HG03175 (cell line): ENCODE measurements at regions not wholly inside any gene's neighbourhood (a gene's known extent, or its start where the extent isn't known, plus 50 kb on each side); places are given as distances from the start of the nearest gene placed in this dataset.

Experiments used
- ATAC-seq: cut with Tn5 transposase; IDR thresholded peaks from one replicate; pipeline ENCODE4 v1.9.1; 2021; ENCODE audit warnings: mild to moderate bottlenecking, moderate library complexity; ENCODE audit not compliant: unreplicated experiment

DNA sequence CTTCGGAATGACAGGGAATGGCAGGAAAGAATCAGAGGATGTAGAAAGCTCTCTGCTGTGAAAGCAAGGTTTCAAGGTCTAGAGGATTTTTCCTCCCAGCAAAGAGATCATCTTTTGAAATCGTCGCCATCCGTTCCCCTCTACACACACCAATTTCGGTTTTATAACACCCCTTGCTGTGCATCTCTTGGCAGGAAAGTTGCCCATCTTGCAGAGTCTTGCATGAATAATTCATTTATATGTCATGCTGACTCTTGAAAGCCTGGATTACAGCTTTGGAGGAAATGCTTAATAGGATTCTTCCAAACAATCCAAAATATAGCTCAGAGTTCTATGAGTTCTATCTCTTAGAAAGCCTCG, 262.7 kb downstream of the CHL1 start:
- no peak for ATAC-seq

DNA sequence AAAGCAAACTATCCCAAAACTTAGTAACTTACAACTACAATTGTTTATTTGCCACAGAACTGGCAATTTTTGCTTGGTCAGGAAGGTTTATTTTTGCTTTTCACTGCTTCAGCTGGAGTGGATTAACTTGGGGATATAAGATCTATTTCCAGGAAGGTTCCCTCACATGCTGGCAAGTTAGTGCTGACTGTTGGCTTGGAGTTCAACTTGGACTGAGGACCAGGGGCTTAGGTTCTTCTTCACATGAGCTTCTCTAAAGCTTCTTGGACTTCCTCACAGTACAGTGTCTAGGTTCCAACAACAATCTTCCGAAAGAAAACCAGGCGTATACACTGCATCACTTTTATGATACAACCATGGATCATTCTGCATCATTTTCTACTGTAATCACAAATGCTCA, 264.4 kb downstream of the CHL1 start:
- no peak for ATAC-seq

DNA sequence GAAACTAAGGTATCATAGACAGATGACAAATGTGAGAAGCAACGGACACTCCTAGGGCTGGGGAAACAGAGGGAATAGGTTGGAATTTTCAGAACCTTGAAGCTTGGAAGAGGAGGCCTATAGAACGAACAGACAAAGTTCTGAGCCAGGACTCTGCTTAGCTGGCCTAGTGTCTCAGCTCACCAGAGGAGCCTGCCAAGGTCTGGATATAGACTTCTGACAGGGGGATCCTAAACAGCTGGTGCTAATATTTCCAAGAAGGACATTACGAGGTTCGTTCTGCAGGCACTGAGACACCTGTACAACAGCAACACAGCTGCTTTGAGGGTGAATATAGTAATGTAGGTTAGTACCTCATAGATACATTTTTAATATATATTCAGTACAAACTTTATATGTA, 266.3 kb downstream of the CHL1 start:
- no peak for ATAC-seq

DNA sequence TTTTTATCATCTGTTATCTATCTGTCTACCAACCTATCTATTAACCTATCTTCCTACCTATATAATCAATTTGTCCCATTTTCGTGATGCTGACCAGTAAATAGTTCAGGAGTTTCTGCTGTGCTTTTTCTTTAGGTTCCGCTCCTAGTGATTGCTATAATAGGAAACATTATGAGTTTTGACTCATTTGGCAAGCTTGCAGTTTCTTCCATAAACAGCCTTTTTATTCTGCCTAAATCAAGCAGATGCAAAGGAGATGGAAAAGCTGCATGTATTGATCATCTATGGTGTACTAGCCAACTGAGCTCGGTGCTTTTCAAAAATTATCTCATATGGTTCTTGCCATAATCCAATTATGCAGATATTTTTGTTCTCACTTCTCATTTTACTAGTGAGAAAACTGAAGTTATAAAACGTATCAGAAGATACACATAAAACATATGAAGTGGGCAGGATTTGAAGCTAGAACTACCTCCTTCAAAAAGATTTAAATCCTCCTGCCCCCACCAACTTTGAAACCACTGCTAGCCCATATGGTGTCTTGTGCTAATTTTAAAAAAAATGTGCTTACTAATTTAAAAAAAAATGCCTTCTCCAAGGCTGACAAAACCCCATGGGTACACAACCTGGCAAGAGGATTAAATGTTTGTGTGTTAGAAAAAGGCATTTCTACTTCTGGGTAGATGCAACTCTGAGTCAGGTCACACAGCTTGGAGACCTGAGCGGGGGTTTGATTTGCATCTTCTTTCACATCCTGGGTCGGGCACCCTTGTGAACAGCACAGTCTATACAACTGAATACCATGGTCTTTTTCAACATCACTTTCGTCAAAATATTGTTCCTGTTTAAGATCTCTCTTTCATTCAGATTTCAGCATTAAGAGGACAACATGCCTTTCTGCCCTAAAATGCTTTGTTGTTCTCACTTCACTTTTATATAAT, 267.0 kb downstream of the CHL1 start:
- ATAC-seq: peak; percentile 97

DNA sequence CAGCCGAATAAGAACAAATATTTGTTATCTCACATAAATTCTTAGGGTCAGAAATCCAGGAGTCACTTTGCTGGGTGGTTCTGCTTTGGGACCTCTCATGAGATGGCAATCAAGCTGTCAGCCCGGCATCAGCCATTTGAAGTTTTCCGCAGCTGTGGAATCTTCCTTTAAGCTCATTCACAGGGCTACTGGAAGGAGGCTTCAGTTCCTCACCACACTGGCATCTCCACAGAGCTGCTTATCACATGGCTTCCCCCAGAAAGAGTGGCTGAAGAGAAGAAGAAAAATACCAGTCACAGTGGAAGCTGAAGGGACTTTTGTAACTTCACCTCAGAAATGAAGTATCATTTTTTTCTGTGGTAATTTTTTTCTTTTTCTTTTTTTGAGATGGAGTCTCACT, 267.7 kb downstream of the CHL1 start:
- ATAC-seq: peak; percentile 26

DNA sequence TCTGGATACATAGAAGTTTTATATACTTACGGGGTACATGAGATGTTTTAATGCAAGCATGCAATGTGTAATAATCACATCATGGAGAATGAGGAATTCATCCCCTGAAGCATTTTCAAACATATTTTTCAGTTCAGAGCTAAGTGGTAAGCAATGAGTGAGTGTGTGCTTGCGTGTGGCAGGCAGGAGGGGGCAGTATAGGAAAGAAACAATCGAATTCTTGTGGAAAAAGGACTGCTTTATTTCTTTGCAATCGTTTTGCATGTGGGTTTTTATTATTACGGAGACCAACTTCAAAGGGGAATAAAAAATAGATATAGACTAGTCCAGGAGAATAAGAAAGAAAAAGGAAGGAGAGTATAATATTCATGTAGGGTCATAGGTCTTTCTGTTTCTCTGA, 271.6 kb downstream of the CHL1 start:
- ATAC-seq: peak; percentile 35

DNA sequence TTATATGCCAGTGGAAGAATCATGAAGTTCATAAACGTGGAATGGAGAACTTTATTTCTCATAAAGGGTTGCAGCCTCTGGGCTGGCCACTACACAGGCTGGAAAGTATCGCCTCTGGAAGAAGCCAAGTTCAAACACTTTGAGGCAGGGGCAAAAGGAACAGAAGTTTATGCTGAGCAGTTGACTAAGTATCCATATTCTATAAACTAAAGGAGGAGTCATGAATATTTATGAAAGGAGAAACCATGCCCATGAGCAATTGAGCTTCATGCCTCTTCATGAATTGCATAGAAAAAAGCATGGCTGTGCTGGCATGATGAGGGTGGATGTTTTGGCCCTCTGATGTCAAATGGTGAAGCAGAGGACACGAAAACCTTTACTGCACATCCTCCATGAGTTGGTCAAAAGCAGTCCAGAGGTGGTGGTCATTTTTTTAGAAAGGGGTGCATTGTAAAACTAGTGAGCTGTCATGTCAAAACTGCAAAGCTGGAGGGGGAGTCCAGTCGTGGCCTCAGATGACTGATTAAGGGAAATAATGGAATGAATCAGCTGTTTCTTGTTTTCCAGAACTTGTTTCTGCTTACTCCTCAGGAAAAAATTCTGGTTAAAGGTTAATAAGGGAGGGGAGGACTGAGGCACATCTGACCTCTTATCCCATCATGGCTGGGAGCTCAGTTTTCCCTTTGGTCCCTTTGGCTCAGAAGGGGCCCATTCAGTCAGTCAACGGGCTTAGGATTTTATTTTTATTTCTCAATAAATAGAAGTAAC, 276.7 kb downstream of the CHL1 start:
- no peak for ATAC-seq

DNA sequence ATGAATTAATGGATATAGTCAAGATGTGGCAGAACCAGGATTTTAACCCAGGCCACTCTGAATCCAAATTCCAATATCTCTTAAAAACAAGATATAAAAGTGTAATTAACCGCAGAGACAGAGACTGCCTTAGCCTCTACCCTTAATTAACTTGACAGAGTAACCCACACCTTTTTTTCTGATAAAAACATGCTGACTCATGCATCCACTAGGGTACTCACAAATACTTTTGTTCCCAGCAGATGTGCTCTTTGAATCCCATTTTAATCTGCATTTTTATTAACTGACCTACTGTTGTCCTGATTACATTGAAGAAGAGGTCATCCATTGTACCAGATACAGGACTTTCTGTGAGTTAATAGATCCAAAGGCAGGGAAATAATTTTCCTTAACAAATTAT, 278.3 kb downstream of the CHL1 start:
- no peak for ATAC-seq

DNA sequence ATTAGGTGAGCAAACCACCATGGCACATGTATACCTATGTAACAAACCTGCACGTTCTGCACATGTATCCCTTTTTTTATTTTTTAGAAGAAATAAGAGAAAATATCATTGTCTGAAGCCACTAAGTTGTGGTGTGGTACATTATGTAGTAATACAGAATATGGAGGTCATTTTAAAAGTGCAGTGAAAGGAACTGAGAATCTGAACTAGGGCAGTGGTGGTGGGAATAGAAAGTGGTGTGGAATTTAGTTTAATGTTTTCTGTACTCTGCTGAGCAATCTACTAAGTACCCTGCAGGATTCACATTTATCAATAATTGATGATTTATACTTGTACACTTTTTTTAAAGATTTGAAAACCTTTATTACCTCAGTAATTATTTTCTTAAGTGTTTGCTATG, 283.5 kb downstream of the CHL1 start:
- ATAC-seq: peak; percentile 69

DNA sequence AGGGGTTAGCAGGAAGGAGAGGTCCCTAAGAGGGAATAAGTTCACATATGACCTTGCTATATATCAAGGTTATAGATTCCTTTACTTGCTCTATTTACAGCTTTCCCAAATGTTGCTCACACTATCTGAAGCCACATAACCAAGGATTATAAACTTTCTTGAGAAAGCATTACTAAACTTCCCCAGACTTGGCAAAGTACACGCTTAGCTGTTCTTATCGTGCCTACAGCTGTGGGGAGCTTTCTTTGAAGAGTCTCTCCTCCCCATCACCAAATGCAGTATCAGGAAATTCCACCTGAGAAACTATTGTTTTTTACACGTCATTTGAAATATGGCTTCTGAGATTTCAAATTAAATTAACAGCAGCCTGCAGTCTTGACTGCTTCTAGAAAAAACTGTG, 284.5 kb downstream of the CHL1 start:
- ATAC-seq: no peak

DNA sequence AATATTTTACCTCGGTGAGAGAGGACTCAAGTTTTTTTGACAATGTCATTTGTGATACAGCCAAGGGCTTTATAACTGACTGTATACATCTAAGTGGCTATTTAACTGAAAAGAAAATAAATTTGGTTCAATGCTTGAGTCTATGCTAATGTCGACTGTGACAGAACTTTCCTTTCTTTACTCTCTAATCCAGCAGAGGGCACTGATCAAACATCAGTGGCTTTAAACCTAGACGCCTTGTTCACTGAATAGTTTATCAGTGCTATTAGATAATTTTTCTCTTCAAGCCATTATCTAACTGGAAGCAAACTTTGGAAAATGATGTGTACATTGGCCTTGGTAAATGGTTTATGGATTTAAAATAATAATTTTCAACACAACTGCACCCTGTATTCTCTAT, 285.1 kb downstream of the CHL1 start:
- ATAC-seq: no peak

DNA sequence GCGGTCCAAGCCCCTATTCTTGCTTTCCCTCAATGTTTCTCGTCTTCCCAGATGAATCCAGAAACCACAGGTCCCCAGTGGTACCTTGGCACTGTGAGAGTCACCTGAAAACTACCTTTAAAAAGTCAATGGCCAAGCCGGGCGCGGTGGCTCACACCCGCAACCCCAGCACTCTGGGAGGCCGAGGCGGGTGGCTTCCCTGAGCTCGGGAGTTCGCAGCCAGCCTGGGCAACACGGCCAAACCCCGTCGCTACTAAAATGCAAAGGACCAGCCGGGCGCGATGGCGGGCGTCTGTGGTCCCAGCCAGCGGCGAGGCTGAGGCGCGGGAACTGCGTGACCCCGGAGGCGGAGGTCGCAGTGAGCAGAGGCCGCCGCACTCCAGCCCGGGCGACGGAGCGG, 285.9 kb downstream of the CHL1 start:
- ATAC-seq: no peak

DNA sequence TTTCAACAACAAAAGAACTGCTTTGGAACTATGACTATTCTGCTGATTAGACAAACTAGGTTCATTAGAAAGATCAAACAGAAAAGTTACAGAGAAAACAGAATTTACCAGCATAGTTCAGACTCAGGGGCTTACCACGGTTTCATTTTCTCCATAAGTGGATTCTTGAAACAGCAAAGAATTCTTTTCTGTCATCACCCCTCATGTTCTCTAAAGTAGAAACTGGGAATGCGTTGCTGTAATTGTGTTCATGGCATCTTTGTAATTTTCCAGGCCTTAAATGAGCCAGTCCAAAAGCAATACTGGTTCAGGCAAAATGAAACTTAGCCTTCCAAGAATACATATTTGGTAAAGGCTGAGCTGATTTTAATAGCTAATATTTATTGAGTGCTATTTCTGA, 287.8 kb downstream of the CHL1 start:
- no peak for ATAC-seq

DNA sequence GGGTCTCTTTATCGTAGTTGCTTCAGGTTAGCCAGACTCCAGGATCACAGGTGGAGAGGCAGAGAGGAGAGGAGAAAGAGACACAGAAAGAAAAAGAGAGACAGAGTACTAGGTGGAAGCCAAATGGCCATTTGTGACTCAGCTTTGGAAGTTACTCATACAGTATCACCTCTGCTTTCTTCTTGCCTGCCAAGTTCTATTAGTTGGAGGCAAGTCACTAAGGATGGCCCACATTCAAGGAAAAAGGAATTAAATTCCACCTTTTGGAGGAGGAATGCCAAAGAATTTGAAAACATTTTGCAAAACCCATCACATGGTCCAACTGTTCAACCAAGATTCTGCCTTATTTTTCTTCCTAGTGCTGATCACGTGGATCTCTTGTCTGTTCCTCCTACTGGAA, 291.1 kb downstream of the CHL1 start:
- no peak for ATAC-seq

DNA sequence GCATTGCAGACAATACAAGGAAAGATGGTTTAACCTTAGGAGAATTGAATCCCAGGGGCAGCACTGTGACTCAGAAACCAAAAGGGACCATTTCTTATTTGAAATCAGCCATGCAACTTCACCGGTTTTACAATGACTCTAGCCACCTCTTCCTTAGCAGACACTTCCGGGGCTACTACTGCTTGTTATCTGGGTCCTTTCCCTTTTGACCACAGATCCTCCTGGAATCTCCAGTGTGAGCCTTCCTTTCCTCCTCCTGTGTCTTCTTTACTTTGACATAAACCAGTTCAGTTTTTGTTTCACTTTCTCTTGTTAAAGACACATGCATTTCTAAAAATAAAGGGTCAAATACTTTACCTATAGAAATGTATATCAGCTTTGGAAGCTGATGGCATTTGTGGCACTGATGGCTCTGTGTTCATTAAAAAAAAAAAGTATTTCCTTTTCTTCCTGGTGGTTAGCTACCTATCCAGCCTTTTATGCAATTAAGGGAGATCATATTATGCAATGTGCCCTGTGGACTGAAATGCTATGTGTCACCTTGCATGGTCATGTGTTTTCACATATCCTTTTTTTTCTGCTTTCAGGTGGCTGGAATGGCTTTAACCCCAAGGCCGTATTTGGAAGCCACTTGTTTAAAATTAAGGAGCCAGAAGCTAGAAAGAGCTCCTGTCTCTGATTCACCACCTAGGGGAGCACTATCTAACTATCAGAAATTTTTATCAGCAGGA, 296.2 kb downstream of the CHL1 start:
- peak; percentile 42 for ATAC-seq

DNA sequence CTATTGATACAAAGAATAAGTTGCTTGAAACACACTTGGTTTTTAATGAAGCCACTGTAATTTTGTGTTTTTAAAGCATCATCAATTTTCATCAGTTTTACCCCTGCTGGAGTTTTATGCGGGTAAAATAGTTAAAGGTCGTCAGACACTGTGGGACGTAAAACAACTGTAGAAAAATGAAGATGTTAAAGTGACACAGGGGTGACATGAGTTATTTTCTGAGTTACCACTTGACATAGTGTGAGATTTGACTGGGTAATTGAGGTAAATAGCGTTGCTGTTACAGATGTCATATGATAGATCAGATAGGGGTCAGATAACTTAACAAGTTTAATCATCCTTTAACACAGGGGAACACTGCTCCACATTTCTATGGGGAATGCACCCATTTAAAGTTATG, 297.6 kb downstream of the CHL1 start:
- no peak for ATAC-seq

DNA sequence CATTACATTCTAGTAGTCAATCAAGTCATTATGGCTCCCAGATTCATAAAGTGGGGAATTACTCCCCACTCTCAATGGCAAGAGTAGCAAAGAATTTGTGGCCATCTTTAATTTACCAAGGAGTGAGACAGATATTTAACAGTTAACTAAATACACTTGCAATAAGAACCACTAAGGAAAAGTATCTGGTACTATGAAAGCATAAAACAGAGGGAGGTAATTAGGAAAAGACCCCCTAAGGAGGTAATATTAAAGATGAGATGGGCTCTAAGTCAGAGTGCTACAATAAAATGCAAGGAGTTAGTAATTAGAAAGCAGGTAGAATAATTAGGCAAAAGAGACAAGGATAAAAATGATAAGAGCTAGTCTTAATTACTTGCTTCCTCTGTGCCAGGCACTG, 301.9 kb downstream of the CHL1 start:
- no peak for ATAC-seq

DNA sequence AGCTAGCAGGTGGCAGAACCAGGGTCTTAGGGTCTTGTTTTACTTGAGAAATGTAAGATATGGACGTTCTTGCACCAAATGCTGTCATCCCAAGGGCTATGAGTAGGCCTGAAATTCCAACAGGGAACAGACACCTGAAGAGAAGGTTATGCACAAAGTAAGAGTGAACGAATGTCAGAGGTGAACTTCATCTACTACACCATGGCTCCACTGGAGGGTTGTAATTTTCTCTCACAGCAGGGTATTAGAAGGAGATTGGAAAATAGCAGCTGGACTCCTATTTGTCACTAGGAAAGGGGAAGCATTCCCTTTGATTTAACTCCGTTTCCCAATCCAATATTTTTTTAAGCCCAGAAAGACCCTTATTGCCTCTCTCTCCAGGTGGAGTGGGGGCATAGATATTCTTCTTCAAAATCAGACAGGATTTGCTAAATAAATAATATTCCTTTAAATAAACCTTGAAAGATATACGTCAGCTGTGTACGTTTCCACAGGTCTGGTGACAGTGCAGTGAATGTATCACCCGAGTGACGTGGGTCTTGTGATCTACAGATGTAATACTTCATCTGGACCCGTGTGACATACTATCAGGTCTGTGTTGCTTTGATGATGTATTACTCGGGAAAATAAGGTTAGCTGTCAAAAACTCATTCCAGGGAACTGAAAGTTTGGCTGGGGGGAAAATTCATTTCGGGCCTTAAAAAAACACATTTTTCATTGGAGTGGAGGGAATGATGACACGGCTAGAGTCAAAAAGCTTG, 302.6 kb downstream of the CHL1 start:
- ATAC-seq: no peak

DNA sequence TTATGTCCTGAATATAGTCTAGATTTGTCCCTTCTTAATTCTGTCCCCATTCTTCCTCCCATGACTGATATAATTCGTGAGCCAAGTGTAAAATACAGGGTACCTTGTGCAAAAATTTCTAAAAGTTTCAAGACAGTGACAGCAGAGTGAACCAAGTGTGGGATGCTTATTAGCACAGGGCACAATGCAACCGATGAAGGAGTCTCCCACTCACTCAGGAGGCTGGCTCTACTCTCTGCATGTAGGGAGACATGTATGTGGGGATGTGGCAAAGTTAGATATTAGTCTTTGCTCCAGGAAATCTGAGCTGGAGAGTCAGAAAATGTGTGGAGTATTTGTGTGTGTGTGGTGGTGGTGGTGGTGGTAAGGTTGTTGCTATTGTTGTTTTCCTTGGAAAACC, 305.9 kb downstream of the CHL1 start:
- no peak for ATAC-seq

DNA sequence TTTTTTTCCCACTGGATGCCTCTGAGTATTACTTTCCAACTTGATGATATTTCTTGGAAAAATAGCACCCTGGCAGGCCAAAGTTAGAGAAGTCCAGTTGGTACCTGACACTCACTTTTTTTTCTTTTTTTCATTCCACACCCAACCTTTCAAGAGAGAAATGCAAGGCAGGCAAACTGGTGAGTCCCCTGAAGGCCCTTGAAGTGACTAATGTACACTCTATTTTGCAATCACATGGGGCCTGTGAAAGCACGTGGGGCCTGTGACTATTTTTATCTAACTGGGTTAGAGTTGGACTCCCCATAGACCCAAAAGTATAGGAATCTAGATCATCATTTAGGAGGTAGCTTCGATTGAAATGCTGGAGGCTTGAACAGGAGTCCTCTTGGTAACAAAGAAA, 316.7 kb downstream of the CHL1 start:
- no peak for ATAC-seq

DNA sequence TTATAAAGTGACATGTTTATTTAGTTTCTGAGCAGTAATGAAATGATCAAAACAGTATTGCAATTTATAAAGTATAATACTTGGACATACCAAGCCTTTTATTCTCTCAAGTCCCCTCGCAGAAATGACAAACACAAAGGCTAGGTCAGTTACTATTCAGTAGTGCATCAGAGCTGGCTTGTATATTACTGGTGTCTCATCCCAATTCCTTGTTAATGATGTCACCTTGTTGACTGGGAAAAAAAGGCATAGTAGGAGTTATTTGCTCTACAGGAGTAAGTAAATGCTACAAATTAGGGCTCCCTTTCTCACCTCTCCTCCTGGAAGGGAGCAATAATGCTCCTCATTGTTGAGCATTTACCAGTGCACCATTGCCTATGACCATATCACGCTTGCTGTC, 317.6 kb downstream of the CHL1 start:
- no peak for ATAC-seq
